ENCODE measurements at regions not wholly inside any gene's neighbourhood (a gene's known extent, or its start where the extent isn't known, plus 50 kb on each side); places are given as distances from the start of the nearest gene placed in this dataset.
A peak's percentile ranks its signal among the peaks of the same experiment; 100 is the strongest.

- H3K4me1 ChIP-seq = peaks cover 33 to 51% (median 48%) of the 10 kb centered on the region in 4 donors
- peak in 2 of 4 donors; percentile 43 to 56 for TF ChIP-seq EP300 (IDR thresholded peaks at IDR 0.05)
- peak in 1 of 2 donors; percentile 23 for TF ChIP-seq POLR2AphosphoS5 (IDR thresholded peaks at IDR 0.05)
- no peak for TF ChIP-seq CTCF (IDR thresholded peaks at IDR 0.05)
- TF ChIP-seq POLR2A (IDR thresholded peaks at IDR 0.05) = no peak
- H3K9me3 ChIP-seq = no peaks in the 10 kb centered on the region
- ATAC-seq (ENCODE audit: low FRiP score in 2 of 2) (no peak), DNase-seq (no peak)
- H3K4me3 ChIP-seq = no peak overlapping the region
- peak overlapping the region; percentile 42 to 73 (median 70) for H3K27ac ChIP-seq
- no peaks in the 10 kb centered on the region for H3K36me3 ChIP-seq
- H3K27me3 ChIP-seq = no peaks in the 10 kb centered on the region
Measured at GRCh38 chr2:207226243-207226642, 60.5 kb upstream of the KLF7 start.

- Histone ChIP-seq H3K27ac (peak overlapping the region; percentile 42 to 73 (median 70)), H3K36me3 (no peaks in the 10 kb centered on the region), H3K4me3 (peak overlapping the region in 3 of 4 donors; percentile 11 to 28 (median 14)), H3K27me3 (no peaks in the 10 kb centered on the region), H3K9me3 (no peaks in the 10 kb centered on the region), H3K4me1 (peaks cover 33 to 54% (median 48%) of the 10 kb centered on the region in 4 donors)
- ATAC-seq (ENCODE audit: low FRiP score in 2 of 2) (peak; percentile 20 to 85), DNase-seq (peak in 1 of 2 donors; percentile 34)
- TF ChIP-seq EP300 (IDR thresholded peaks at IDR 0.05) (peak in 1 of 4 donors; percentile 8), POLR2AphosphoS5 (IDR thresholded peaks at IDR 0.05) (no peak)
- 60 to 62% methylated on average over 4 of the region's 4 CpGs for WGBS, 2 donors
Measured at GRCh38 chr2:207226671-207227061, 60.9 kb upstream of the KLF7 start.

GRCh38 chr2:207227062-207227748 is 61.5 kb upstream of the KLF7 start:
- no peaks in the 10 kb centered on the region for H3K9me3 ChIP-seq
- H3K27me3 ChIP-seq = no peaks in the 10 kb centered on the region
- H3K27ac ChIP-seq = peak overlapping the region; percentile 42 to 73 (median 70)
- 43 to 56% methylated on average over 5 to 18 of the region's 18 CpGs for WGBS, 2 donors
- H3K36me3 ChIP-seq = no peaks in the 10 kb centered on the region
- peaks cover 33 to 54% (median 48%) of the 10 kb centered on the region in 4 donors for H3K4me1 ChIP-seq
- peak; percentile 31 to 62 for DNase-seq
- peak overlapping the region in 3 of 4 donors; percentile 11 to 28 (median 14) for H3K4me3 ChIP-seq
- peak; percentile 21 to 65 for ATAC-seq (ENCODE audit: low FRiP score in 2 of 2)
- no peak for TF ChIP-seq POLR2A (IDR thresholded peaks at IDR 0.05)
- no peak for TF ChIP-seq EP300 (IDR thresholded peaks at IDR 0.05)
- no peak for TF ChIP-seq CTCF (IDR thresholded peaks at IDR 0.05)
- TF ChIP-seq POLR2AphosphoS5 (IDR thresholded peaks at IDR 0.05) = no peak

GRCh38 chr2:207227749-207228145 is 62.0 kb upstream of the KLF7 start:
- ATAC-seq (ENCODE audit: low FRiP score in 2 of 2) (no peak), DNase-seq (no peak)
- Histone ChIP-seq H3K9me3 (no peaks in the 10 kb centered on the region), H3K36me3 (no peaks in the 10 kb centered on the region), H3K27ac (peak overlapping the region; percentile 42 to 73 (median 70)), H3K4me3 (no peak overlapping the region), H3K27me3 (no peaks in the 10 kb centered on the region), H3K4me1 (peaks cover 33 to 54% (median 48%) of the 10 kb centered on the region in 4 donors)
- TF ChIP-seq EP300 (IDR thresholded peaks at IDR 0.05) (no peak), CTCF (IDR thresholded peaks at IDR 0.05) (no peak), POLR2A (IDR thresholded peaks at IDR 0.05) (no peak), POLR2AphosphoS5 (IDR thresholded peaks at IDR 0.05) (no peak)
- WGBS, 2 donors = 69 to 75% methylated on average over 2 to 3 of the region's 3 CpGs

GRCh38 chr2:207228402-207228801 is 62.7 kb upstream of the KLF7 start:
- no peak for TF ChIP-seq POLR2A (IDR thresholded peaks at IDR 0.05)
- TF ChIP-seq POLR2AphosphoS5 (IDR thresholded peaks at IDR 0.05) = no peak
- TF ChIP-seq EP300 (IDR thresholded peaks at IDR 0.05) = no peak
- no peak for TF ChIP-seq CTCF (IDR thresholded peaks at IDR 0.05)
- Histone ChIP-seq H3K36me3 (no peaks in the 10 kb centered on the region), H3K4me3 (no peak overlapping the region), H3K27ac (peak overlapping the region in 2 of 4 donors; percentile 10 to 24), H3K4me1 (peaks cover 33 to 54% (median 48%) of the 10 kb centered on the region in 4 donors), H3K27me3 (no peaks in the 10 kb centered on the region), H3K9me3 (no peaks in the 10 kb centered on the region)
- WGBS, 2 donors = 87 to 89% methylated on average over 3 of the region's 3 CpGs
- DNase-seq (no peak), ATAC-seq (ENCODE audit: low FRiP score in 2 of 2) (no peak)

Data from upper lobe of left lung (tissue), 6 donors.